Ammon's horn (tissue), 1 donor: ENCODE measurements at regions not wholly inside any gene's neighbourhood (a gene's known extent, or its start where the extent isn't known, plus 50 kb on each side); places are given as distances from the start of the nearest gene placed in this dataset.
A peak's percentile ranks its signal among the peaks of the same experiment; 100 is the strongest.
"Not testable (repeated sequence)": the region's sequence is repeated elsewhere in the genome, so short reads cannot be mapped to it uniquely, and the experiment has no call there.

Source experiments
- DNase-seq: peaks from one replicate; pipeline ENCODE4 v3.0.0-alpha.2; 2016; ENCODE audit warnings: low spot score

GRCh38 chrX:55142206-55142918 is 53.5 kb downstream of the PAGE2 start:
- DNase-seq, result no peak

- DNase-seq, result no peak
Observed at GRCh38 chrX:55142919-55143310, 54.1 kb downstream of the PAGE2 start.

- DNase-seq, result no peak
Observed at GRCh38 chrX:55143621-55144020, 54.8 kb downstream of the PAGE2 start.

GRCh38 chrX:55144697-55145096 is 55.9 kb downstream of the PAGE2 start:
- DNase-seq, result no peak

- DNase-seq, result no peak
Observed at GRCh38 chrX:55149242-55149641, 60.4 kb downstream of the PAGE2 start.

GRCh38 chrX:55151199-55151598 is 62.4 kb downstream of the PAGE2 start:
- no peak for DNase-seq

GRCh38 chrX:55159551-55159950 is 60.6 kb upstream of the PAGE5 start:
- DNase-seq, result no peak

- peak; percentile 88 for DNase-seq
Observed at GRCh38 chrX:55160685-55161552, 59.2 kb upstream of the PAGE5 start.

- no peak for DNase-seq
Observed at GRCh38 chrX:55161581-55161980, 58.6 kb upstream of the PAGE5 start.

GRCh38 chrX:55163171-55163570 is 57.0 kb upstream of the PAGE5 start:
- no peak for DNase-seq

- not testable (repeated sequence) for DNase-seq
Observed at GRCh38 chrX:55165026-55165425, 55.1 kb upstream of the PAGE5 start.

- DNase-seq, result no peak
Observed at GRCh38 chrX:55167124-55167803, 52.9 kb upstream of the PAGE5 start.

- no peak for DNase-seq
Observed at GRCh38 chrX:55167901-55168300, 52.2 kb upstream of the PAGE5 start.

- DNase-seq, result no peak
Observed at GRCh38 chrX:55169782-55170181, 50.4 kb upstream of the PAGE5 start.
